HepG2 (cell line): ENCODE measurements at regions not wholly inside any gene's neighbourhood (a gene's known extent, or its start where the extent isn't known, plus 50 kb on each side); places are given as distances from the start of the nearest gene placed in this dataset.

Experiments
- MIER3 ChIP-seq: IDR thresholded peaks from 2 replicates; pipeline ENCODE4 v1.6.1; 2016; ENCODE audit warnings: missing compliant biosample characterization, borderline replicate concordance
- TAF1 ChIP-seq: sonication (generic); formaldehyde crosslinking; IDR thresholded peaks from 2 replicates; pipeline ENCODE4 v1.4.0; 2020; ENCODE audit warnings: missing genetic modification reagents

GRCh38 chr6:71190809-71191208 lies 97.8 kb upstream of the OGFRL1 start:
- TF ChIP-seq MIER3 (CRISPR knock-in tag) (no peak), TAF1 (CRISPR knock-in tag) (no peak)
